SK-N-SH (cell line): ENCODE measurements at regions not wholly inside any gene's neighbourhood (a gene's known extent, or its start where the extent isn't known, plus 50 kb on each side); places are given as distances from the start of the nearest gene placed in this dataset.

ENCODE experiments used
- CTCF ChIP-seq: fragments of 200-600 bp; sonication (generic); IDR thresholded peaks from 2 replicates; pipeline ENCODE4 v1.6.1; 2017; ENCODE audit warnings: antibody characterized with exemption, mild to moderate bottlenecking, moderate library complexity
- EP300 ChIP-seq, 2 experiments: IDR thresholded peaks; 2 replicates each; pipeline versions ENCODE4 v1.4.0 to v1.6.1; 2012; ENCODE audit warnings: borderline replicate concordance in 1 of 2, low read depth in 1 of 2, low read length in 1 of 2
- EZH2phosphoT487 ChIP-seq: fragments of 200-600 bp; sonication (generic); IDR thresholded peaks from 2 replicates; pipeline ENCODE4 v1.6.1; 2017; ENCODE audit warnings: low read depth, mixed run types, mild to moderate bottlenecking, antibody characterized with exemption, moderate library complexity, borderline replicate concordance
- FOSL2 ChIP-seq: IDR thresholded peaks from 2 replicates; pipeline ENCODE4 v1.4.0; 2012; ENCODE audit warnings: low read depth, mild to moderate bottlenecking, moderate library complexity, borderline replicate concordance
- GATA2 ChIP-seq: sonication (generic); formaldehyde crosslinking; IDR thresholded peaks from 2 replicates; pipeline ENCODE4 v1.5.0; 2020; ENCODE audit warnings: mild to moderate bottlenecking, missing genetic modification reagents
- MXI1 ChIP-seq: IDR thresholded peaks from 2 replicates; pipeline ENCODE4 v1.6.1; 2012; ENCODE audit warnings: mild to moderate bottlenecking, low read depth, low read length, improper control_type of control experiment
- POLR2AphosphoS5 ChIP-seq: IDR thresholded peaks from 2 replicates; pipeline ENCODE4 v1.6.1; 2012; ENCODE audit warnings: low read depth, low read length
- RAD21 ChIP-seq: IDR thresholded peaks from 2 replicates; pipeline ENCODE4 v1.6.1; 2012; ENCODE audit warnings: mild to moderate bottlenecking, low read length
- RCOR1 ChIP-seq: fragments of 150-350 bp; IDR thresholded peaks from 2 replicates; pipeline ENCODE4 v1.6.1; 2017; ENCODE audit warnings: antibody characterized with exemption, low read length
- RFX5 ChIP-seq: IDR thresholded peaks from 2 replicates; pipeline ENCODE4 v1.6.1; 2012; ENCODE audit warnings: mild to moderate bottlenecking, improper control_type of control experiment, low read length
- TAF1 ChIP-seq: IDR thresholded peaks from 2 replicates; pipeline ENCODE4 v1.6.1; 2012; ENCODE audit warnings: low read depth, mild to moderate bottlenecking, low read length, moderate library complexity, borderline replicate concordance
- ZBTB33 ChIP-seq: IDR thresholded peaks from 2 replicates; pipeline ENCODE4 v1.4.0; 2012; ENCODE audit warnings: low read depth, borderline replicate concordance
- TF ChIP-seq, protein P1 (sequence below): IDR thresholded peaks from 2 replicates; pipeline ENCODE4 v1.4.0; 2012; ENCODE audit warnings: low read depth

GRCh38 chr4:171484681-171485080, 328.5 kb upstream of the GALNTL6 start:
- no peak for TF ChIP-seq GATA2 (CRISPR knock-in tag)
- TF ChIP-seq EZH2phosphoT487, result no peak
- TF ChIP-seq CTCF, result no peak
- no peak for TF ChIP-seq FOSL2
- TF ChIP-seq POLR2AphosphoS5, result no peak
- no peak for TF ChIP-seq RCOR1
- no peak for TF ChIP-seq EP300 (IDR thresholded peaks at IDR 0.05; ENCODE audit: borderline replicate concordance in 1 of 2, low read depth in 1 of 2, low read length in 1 of 2)
- TF ChIP-seq, protein P1, sequence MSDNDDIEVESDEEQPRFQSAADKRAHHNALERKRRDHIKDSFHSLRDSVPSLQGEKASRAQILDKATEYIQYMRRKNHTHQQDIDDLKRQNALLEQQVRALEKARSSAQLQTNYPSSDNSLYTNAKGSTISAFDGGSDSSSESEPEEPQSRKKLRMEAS, result no peak
- no peak for TF ChIP-seq ZBTB33
- no peak for TF ChIP-seq MXI1
- no peak for TF ChIP-seq RFX5
- no peak for TF ChIP-seq RAD21
- no peak for TF ChIP-seq TAF1
